WTC11 (cell line): ENCODE measurements at regions not wholly inside any gene's neighbourhood (a gene's known extent, or its start where the extent isn't known, plus 50 kb on each side); places are given as distances from the start of the nearest gene placed in this dataset.

Experiments used
- ATAC-seq: fragments of 200-7000 bp; cut with Tn5 transposase; 2 replicates; pipeline ENCODE4 v1.10.0; 2021; ENCODE audit warnings: mild to moderate bottlenecking, moderate library complexity
- CTCF ChIA-PET: fragments of 300-600 bp; sonication (Branson Sonifier 250); formaldehyde crosslinking; loops from one replicate; lab custom pipeline; 2021; ENCODE audit warnings: antibody characterized with exemption; lab: Charles Lee
- POLR2A ChIA-PET: fragments of 350-600 bp; sonication (Branson Sonifier 250); formaldehyde crosslinking; loops from one replicate; lab custom pipeline; 2021; ENCODE audit warnings: antibody characterized with exemption; lab: Charles Lee
- DNase-seq: peaks from one replicate; pipeline ENCODE4 v3.0.0; 2021; ENCODE audit warnings: low spot score
- H3K27ac Mint-ChIP-seq: 2 replicates; pipeline ENCODE4 v1.8.0; 2021; ENCODE audit warnings: mixed read lengths
- H3K27me3 Mint-ChIP-seq: 2 replicates; pipeline ENCODE4 v1.8.0; 2021; ENCODE audit warnings: low read depth, mild to moderate bottlenecking, moderate library complexity, mixed read lengths
- H3K36me3 Mint-ChIP-seq: 2 replicates; pipeline ENCODE4 v1.8.0; 2021; ENCODE audit warnings: mixed read lengths
- H3K4me1 Mint-ChIP-seq: 2 replicates; pipeline ENCODE4 v1.8.0; 2022; ENCODE audit warnings: mixed read lengths
- H3K4me3 Mint-ChIP-seq: 2 replicates; pipeline ENCODE4 v1.8.0; 2021; ENCODE audit warnings: mild to moderate bottlenecking, moderate library complexity, mixed read lengths
- H3K9me3 Mint-ChIP-seq: 2 replicates; pipeline ENCODE4 v1.8.0; 2021; ENCODE audit warnings: mixed read lengths
- ATF6 ChIP-seq: sonication (generic); formaldehyde crosslinking; IDR thresholded peaks from 2 replicates; pipeline ENCODE4 v1.8.1; 2023; ENCODE audit warnings: mild to moderate bottlenecking, missing genetic modification reagents
- E2F5 ChIP-seq: sonication (generic); formaldehyde crosslinking; IDR thresholded peaks from 2 replicates; pipeline ENCODE4 v1.8.1; 2022; ENCODE audit warnings: mild to moderate bottlenecking, moderate library complexity, missing genetic modification reagents
- EMX1 ChIP-seq: fragments of 250-450 bp; sonication (Bioruptor Pico); IDR thresholded peaks from 2 replicates; pipeline ENCODE4 v1.8.0; 2021; ENCODE audit warnings: mild to moderate bottlenecking
- FOXP1 ChIP-seq: sonication (generic); formaldehyde crosslinking; IDR thresholded peaks from 2 replicates; pipeline ENCODE4 v1.8.0; 2022; ENCODE audit warnings: missing genetic modification reagents, mild to moderate bottlenecking, moderate library complexity, borderline replicate concordance
- GABPB1 ChIP-seq: sonication (generic); formaldehyde crosslinking; IDR thresholded peaks from 2 replicates; pipeline ENCODE4 v1.8.1; 2023; ENCODE audit warnings: mild to moderate bottlenecking, missing genetic modification reagents
- GTF2I ChIP-seq: fragments of 250-450 bp; sonication (Bioruptor Pico); conservative IDR thresholded peaks from 2 replicates; pipeline ENCODE4 v1.4.0; 2021; ENCODE audit warnings: mild to moderate bottlenecking
- HMGA2 ChIP-seq: fragments of 250-450 bp; sonication (Bioruptor Pico); IDR thresholded peaks from 2 replicates; pipeline ENCODE4 v1.4.0; 2021; ENCODE audit warnings: mild to moderate bottlenecking, moderate library complexity
- HMGXB4 ChIP-seq: sonication (generic); formaldehyde crosslinking; IDR thresholded peaks from 2 replicates; pipeline ENCODE4 v1.8.1; 2023; ENCODE audit warnings: mild to moderate bottlenecking, moderate library complexity, missing genetic modification reagents
- MXD4 ChIP-seq: fragments of 250-450 bp; sonication (Bioruptor Pico); IDR thresholded peaks from 2 replicates; pipeline ENCODE4 v1.8.0; 2021; ENCODE audit warnings: mild to moderate bottlenecking, moderate library complexity, borderline replicate concordance
- NFE2L1 ChIP-seq: sonication (generic); formaldehyde crosslinking; IDR thresholded peaks from 2 replicates; pipeline ENCODE4 v1.8.1; 2023; ENCODE audit warnings: missing genetic modification reagents
- NFYB ChIP-seq: sonication (generic); formaldehyde crosslinking; conservative IDR thresholded peaks from 2 replicates; pipeline ENCODE4 v1.8.0; 2022; ENCODE audit warnings: low read depth, missing genetic modification reagents
- OVOL2 ChIP-seq: fragments of 250-450 bp; sonication (Bioruptor Pico); IDR thresholded peaks from 2 replicates; pipeline ENCODE4 v1.9.0; 2021; ENCODE audit warnings: mild to moderate bottlenecking, borderline replicate concordance
- SMAD3 ChIP-seq: sonication (generic); formaldehyde crosslinking; IDR thresholded peaks from 2 replicates; pipeline ENCODE4 v1.8.0; 2022; ENCODE audit warnings: missing genetic modification reagents, mild to moderate bottlenecking, borderline replicate concordance
- USF1 ChIP-seq: sonication (generic); formaldehyde crosslinking; IDR thresholded peaks from 2 replicates; pipeline ENCODE4 v1.8.0; 2022; ENCODE audit warnings: mild to moderate bottlenecking, missing genetic modification reagents
- ZBTB43 ChIP-seq: sonication (generic); formaldehyde crosslinking; IDR thresholded peaks from 2 replicates; pipeline ENCODE4 v1.8.1; 2023; ENCODE audit warnings: mild to moderate bottlenecking, missing genetic modification reagents
- ZNF512 ChIP-seq: sonication (generic); formaldehyde crosslinking; IDR thresholded peaks from 2 replicates; pipeline ENCODE4 v1.8.1; 2022; ENCODE audit warnings: missing genetic modification reagents, borderline replicate concordance

- DNase-seq = peak; percentile 10
- no peaks in the 10 kb centered on the region for H3K4me1 Mint-ChIP-seq
- POLR2A ChIA-PET = no interaction called here
Observed at GRCh38 chr6:141354191-141354955, 778.4 kb upstream of the GJE1 start.

GRCh38 chr6:141351721-141352120 lies 781.0 kb upstream of the GJE1 start:
- no peaks in the 10 kb centered on the region for H3K4me1 Mint-ChIP-seq
- no peak overlapping the region for H3K4me3 Mint-ChIP-seq

More at GRCh38 chr6:141354191-141354955, 778.4 kb upstream of the GJE1 start:
- H3K27me3 Mint-ChIP-seq = no peaks in the 10 kb centered on the region
- CTCF ChIA-PET = interaction anchor here (1.1 kb wide), 1 partner anchor 41 kb away, joined by 3 read pairs; no protein-coding TSS in a partner anchor
- peaks cover 34% of the 10 kb centered on the region for H3K9me3 Mint-ChIP-seq
- no peak overlapping the region for H3K27ac Mint-ChIP-seq
- peaks cover 23% of the 10 kb centered on the region for H3K36me3 Mint-ChIP-seq
- H3K4me3 Mint-ChIP-seq = no peak overlapping the region
- no peak for TF ChIP-seq MXD4
- TF ChIP-seq NFE2L1 (CRISPR knock-in tag) = no peak
- TF ChIP-seq ZBTB43 (CRISPR knock-in tag) = no peak
- TF ChIP-seq ATF6 (CRISPR knock-in tag) = no peak
- ATAC-seq = peak; percentile 83

GRCh38 chr6:141349710-141350109 lies 783.0 kb upstream of the GJE1 start:
- POLR2A ChIA-PET = no interaction called here
- TF ChIP-seq SMAD3 (CRISPR knock-in tag) (no peak), HMGXB4 (CRISPR knock-in tag) (no peak), ZNF512 (no peak), USF1 (CRISPR knock-in tag) (no peak), ZBTB43 (CRISPR knock-in tag) (no peak), ATF6 (CRISPR knock-in tag) (no peak), OVOL2 (no peak)

More at GRCh38 chr6:141351721-141352120, 781.0 kb upstream of the GJE1 start:
- POLR2A ChIA-PET = no interaction called here
- peaks cover 16% of the 10 kb centered on the region for H3K9me3 Mint-ChIP-seq
- ATAC-seq = no peak
- TF ChIP-seq EMX1 (CRISPR knock-in tag) = no peak
- no peak for TF ChIP-seq ZBTB43 (CRISPR knock-in tag)
- no peak for TF ChIP-seq GABPB1 (CRISPR knock-in tag)
- TF ChIP-seq FOXP1 = no peak
- TF ChIP-seq NFE2L1 (CRISPR knock-in tag) = no peak
- TF ChIP-seq NFYB = no peak
- TF ChIP-seq HMGA2 (CRISPR knock-in tag) = no peak
- no peak for TF ChIP-seq GTF2I
- TF ChIP-seq E2F5 = no peak
- TF ChIP-seq, all 79 proteins: peak for 0
- no peak for DNase-seq
- H3K27ac Mint-ChIP-seq = no peak overlapping the region
- CTCF ChIA-PET = no interaction called here
- peaks cover 2% of the 10 kb centered on the region for H3K36me3 Mint-ChIP-seq
- no peaks in the 10 kb centered on the region for H3K27me3 Mint-ChIP-seq

More at GRCh38 chr6:141349710-141350109, 783.0 kb upstream of the GJE1 start:
- ATAC-seq (no peak), DNase-seq (no peak)
- Mint-ChIP-seq H3K4me1 (no peaks in the 10 kb centered on the region), H3K36me3 (no peaks in the 10 kb centered on the region), H3K27ac (no peak overlapping the region), H3K4me3 (no peak overlapping the region), H3K27me3 (no peaks in the 10 kb centered on the region), H3K9me3 (peaks cover 9% of the 10 kb centered on the region; the same call in 1 of the 2 replicates)
- CTCF ChIA-PET = no interaction called here
